ENCODE measurements at regions not wholly inside any gene's neighbourhood (a gene's known extent, or its start where the extent isn't known, plus 50 kb on each side); places are given as distances from the start of the nearest gene placed in this dataset.

DNA sequence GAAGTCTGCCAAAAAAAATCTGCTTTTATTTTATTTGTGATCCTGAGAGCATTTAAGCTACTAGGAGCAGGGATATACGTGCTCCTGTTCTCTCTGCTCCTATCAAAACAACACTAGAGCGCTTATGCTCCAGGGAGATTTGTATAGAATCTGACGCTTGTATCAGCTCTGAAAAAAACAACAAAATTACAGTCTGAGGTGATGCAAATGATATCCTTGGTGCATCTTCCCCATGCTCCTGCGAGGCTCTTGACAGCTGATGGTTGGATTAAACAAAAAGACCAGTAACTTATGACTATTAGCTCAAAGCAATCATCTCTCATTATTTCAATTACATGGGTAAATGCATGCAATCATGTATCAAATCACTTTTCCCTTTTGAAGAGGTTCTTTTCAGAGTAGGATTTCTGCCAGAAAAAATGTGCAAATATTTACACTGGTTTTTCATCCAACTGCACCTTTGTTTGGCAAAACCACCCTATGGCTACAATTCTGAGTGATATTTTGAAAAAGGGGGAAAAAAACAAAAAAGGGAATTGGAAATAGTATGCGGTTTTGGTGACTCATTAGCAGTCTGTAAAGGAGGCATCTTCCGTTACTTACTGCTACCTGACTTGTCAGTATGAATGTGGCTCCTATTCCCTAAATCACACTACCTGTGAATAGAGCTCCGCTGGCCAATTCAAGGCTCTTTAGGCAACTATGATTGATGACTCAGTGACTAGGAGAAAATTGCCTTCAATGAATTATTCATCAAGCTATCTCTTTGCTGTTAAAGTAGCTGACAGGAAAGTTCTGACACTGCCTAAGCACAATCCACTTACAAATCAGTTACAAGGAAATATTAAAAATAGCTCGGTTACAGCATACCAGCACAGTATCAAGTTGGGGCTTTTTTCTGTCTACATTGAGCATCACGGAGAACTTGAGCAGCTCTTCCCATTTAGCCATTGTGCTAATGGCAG lies 450.0 kb downstream of the FOXG1 start:
- Mint-ChIP-seq H3K27me3 (no peaks in the 10 kb centered on the region), H3K9me3 (peaks cover 9% of the 10 kb centered on the region), H3K36me3 (ENCODE audit: low read depth) (no peaks in the 10 kb centered on the region), H3K27ac (no peak overlapping the region), H3K4me3 (no peak overlapping the region), H3K4me1 (no peaks in the 10 kb centered on the region)
- ATAC-seq (replicated peaks), result no peak

DNA sequence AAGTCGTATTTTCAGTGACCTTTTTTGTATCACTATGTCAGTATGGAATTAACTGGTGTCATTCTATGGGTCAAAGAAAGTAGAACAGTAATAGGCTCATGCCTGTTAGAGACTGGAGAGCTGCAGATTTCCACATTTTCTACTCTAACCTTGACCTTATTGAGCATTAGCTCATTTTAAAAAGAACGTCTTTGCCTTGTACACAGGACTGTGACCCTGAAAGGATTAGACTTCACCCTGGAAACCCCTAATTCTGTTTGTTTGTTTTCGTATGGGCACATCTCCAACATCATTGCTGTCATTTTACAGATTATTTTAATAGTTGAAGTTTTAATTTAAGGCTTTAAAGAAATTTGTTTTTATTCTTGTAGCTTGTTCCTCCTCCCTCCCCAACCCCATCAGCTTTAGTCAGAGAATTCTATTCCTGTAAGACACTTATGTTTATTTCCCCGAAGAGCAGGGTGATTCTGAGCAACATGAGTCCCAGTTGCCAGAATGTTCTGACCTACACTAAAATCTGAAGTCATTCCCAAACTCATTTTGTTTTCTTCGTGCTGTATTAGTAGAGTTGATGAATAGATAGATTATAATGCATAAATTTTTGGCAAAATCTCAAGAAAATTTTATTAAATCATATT lies 451.3 kb downstream of the FOXG1 start:
- H3K9me3 Mint-ChIP-seq, result peaks cover 12% of the 10 kb centered on the region
- no peak overlapping the region for H3K27ac Mint-ChIP-seq
- H3K36me3 Mint-ChIP-seq (ENCODE audit: low read depth), result no peaks in the 10 kb centered on the region
- no peaks in the 10 kb centered on the region for H3K27me3 Mint-ChIP-seq
- no peaks in the 10 kb centered on the region for H3K4me1 Mint-ChIP-seq
- ATAC-seq (replicated peaks), result no peak
- H3K4me3 Mint-ChIP-seq, result no peak overlapping the region

DNA sequence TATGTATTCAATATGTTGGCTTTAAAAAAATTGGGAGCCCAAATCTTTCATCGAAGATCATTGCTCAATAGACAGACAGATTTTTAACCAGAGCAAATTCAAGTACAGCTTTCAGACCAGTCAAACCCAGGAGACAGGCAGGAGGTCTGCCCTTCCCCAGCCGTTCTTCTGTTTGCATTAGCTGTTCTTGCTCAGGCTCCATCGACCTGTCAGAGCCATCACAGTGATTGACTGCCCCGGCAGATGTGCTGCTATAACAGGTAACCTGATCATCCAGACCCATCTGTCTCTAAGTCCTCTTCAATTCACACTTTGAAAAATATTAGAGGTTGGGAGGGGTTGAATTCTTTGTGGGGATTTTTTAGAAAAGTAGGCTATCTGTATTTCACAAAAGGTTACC lies 453.5 kb downstream of the FOXG1 start:
- Mint-ChIP-seq H3K27ac (no peak overlapping the region), H3K27me3 (no peaks in the 10 kb centered on the region), H3K36me3 (ENCODE audit: low read depth) (no peaks in the 10 kb centered on the region), H3K4me3 (no peak overlapping the region), H3K4me1 (no peaks in the 10 kb centered on the region), H3K9me3 (peaks cover 9% of the 10 kb centered on the region)
- no peak for ATAC-seq (replicated peaks)

DNA sequence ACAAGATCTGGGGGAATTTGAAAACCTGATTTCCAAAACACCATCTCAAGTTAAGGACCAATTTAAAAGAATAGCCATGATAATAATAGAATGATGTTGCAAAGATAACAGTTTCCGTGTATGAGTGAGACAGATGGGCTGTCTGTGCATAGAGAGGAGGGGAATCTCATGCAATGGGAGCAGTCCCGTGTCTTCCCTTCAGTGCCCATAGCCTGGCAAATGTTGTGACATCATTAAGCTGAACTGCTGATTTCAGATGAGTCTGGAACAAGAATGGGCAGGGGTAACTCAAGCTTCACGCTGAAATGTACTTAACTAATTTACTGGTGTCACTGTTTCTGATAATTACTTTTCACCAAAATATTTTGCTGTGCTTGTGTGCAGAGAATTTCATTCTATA lies 454.0 kb downstream of the FOXG1 start:
- no peak for ATAC-seq (replicated peaks)
- Mint-ChIP-seq H3K27me3 (no peaks in the 10 kb centered on the region), H3K4me3 (no peak overlapping the region), H3K4me1 (no peaks in the 10 kb centered on the region), H3K9me3 (peaks cover 7% of the 10 kb centered on the region), H3K36me3 (ENCODE audit: low read depth) (no peaks in the 10 kb centered on the region), H3K27ac (no peak overlapping the region)

DNA sequence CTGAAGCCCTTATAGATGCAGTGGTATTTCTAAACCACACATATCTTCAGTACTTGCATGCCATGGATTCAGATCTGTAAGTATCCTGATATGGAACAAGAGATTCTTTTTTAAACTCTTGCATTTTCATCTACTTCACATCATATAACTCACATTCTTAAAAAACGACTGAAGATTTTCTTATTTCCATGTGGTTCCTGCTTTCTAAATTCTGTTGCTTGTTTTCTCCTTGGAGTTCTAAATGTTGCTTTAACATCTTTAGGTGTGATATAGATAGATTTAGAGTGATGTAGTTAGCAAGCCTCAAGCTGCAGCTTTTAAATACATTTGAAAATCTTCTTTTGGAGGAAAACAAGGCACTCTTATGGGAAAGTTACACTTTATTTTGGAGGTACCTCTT lies 455.4 kb downstream of the FOXG1 start:
- H3K9me3 Mint-ChIP-seq, result peaks cover 7% of the 10 kb centered on the region

DNA sequence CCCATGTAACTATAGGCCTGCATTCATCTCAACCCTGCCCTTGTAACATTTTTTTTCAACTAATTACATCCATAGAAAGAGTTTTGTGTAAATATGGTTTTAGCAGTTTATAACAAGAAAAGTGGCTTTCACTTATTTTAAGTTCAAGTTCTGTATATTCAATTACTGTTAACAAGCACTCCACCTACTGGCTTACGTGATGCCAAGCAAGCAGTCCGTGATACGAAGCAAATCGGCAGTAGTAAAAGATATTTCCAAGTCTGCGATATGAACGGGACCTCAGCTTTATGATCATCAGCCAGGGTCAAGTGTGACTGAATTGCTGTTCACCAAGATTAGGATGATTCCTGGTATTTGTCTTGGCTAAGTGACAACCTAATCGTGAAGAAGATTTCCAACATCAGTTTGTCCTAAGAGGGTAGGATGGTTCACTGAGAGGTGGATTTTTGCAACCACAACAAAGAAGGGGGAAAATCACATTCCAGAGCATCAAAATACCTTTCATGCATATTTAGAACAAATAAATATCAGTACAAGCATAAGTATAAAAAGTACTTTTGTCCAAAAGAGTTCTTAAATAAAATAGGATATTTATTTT lies 456.2 kb downstream of the FOXG1 start:
- Mint-ChIP-seq H3K27me3 (no peaks in the 10 kb centered on the region), H3K36me3 (ENCODE audit: low read depth) (no peaks in the 10 kb centered on the region), H3K9me3 (peaks cover 7% of the 10 kb centered on the region), H3K27ac (no peak overlapping the region), H3K4me3 (no peak overlapping the region), H3K4me1 (no peaks in the 10 kb centered on the region)
- no peak for ATAC-seq (replicated peaks)

More for the DNA sequence above, 455.4 kb downstream of the FOXG1 start:
- Mint-ChIP-seq H3K36me3 (ENCODE audit: low read depth) (no peaks in the 10 kb centered on the region), H3K4me1 (no peaks in the 10 kb centered on the region), H3K4me3 (no peak overlapping the region), H3K27me3 (no peaks in the 10 kb centered on the region), H3K27ac (no peak overlapping the region)
- ATAC-seq (replicated peaks), result no peak

DNA sequence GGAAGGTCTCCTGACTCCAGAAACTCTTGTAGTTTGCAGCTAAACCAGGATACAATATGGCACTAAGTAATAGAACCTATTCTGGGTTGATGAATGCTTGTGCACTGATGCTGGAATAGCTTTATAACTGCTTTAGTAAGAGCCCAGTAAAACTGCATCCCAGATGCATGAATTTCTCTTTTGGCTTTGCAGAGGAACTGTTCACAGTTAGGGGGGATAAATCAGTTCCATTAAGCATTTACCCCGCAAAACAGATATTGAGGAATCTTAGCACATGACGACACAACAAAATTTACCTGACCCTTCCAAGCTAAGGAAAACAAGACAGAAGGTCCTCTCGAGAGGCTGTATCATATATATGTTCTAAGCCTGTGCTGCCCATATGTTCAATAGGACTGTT lies 457.4 kb downstream of the FOXG1 start:
- Mint-ChIP-seq H3K9me3 (peaks cover 7% of the 10 kb centered on the region), H3K4me1 (no peaks in the 10 kb centered on the region), H3K27me3 (no peaks in the 10 kb centered on the region)

DNA sequence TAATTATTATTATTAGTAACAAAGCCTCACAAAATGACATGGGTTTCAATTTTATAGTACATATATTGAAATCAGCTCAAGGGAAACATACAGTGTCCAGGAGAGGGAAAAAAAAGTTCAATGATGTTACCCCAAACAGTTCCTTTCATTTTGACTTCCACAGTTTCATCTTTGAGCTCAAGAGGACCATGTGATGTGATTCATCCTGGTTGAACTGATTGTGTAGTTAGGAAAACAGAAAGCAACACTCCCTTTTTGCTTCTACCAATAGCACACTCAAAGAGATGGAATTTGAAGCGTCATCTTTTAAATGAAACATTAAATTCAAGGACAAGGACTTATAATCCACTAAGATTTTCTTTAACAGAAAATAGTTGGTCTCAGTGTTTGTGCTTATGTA lies 461.0 kb downstream of the FOXG1 start:
- Mint-ChIP-seq H3K27me3 (no peaks in the 10 kb centered on the region), H3K4me1 (no peaks in the 10 kb centered on the region), H3K27ac (no peak overlapping the region), H3K4me3 (no peak overlapping the region), H3K9me3 (peaks cover 3% of the 10 kb centered on the region), H3K36me3 (ENCODE audit: low read depth) (no peaks in the 10 kb centered on the region)
- no peak for ATAC-seq (replicated peaks)

More for the DNA sequence above, 457.4 kb downstream of the FOXG1 start:
- no peak overlapping the region for H3K27ac Mint-ChIP-seq
- H3K36me3 Mint-ChIP-seq (ENCODE audit: low read depth), result no peaks in the 10 kb centered on the region
- no peak for ATAC-seq (replicated peaks)
- no peak overlapping the region for H3K4me3 Mint-ChIP-seq

DNA sequence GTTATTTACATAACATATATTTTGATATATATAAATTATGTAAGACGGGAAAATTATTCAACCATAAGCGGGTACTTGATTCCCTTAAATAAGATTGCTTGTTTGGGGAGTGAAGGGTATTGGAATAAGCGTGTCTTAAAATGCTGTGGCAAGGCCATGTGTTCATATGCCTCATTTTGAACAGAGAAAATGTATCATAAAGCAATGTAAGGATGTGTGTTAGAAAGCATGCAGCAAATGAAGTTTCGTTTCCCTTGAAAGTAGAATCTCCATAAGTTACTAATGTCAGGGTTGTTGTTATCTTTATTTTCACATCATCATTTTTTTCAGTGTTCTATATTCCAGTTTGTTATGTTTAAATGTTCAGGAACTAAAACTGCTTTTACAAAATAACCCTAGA lies 465.6 kb downstream of the FOXG1 start:
- Mint-ChIP-seq H3K27me3 (no peaks in the 10 kb centered on the region), H3K4me3 (no peak overlapping the region), H3K27ac (no peak overlapping the region), H3K9me3 (no peaks in the 10 kb centered on the region), H3K36me3 (ENCODE audit: low read depth) (no peaks in the 10 kb centered on the region), H3K4me1 (no peaks in the 10 kb centered on the region)
- ATAC-seq (replicated peaks), result no peak

DNA sequence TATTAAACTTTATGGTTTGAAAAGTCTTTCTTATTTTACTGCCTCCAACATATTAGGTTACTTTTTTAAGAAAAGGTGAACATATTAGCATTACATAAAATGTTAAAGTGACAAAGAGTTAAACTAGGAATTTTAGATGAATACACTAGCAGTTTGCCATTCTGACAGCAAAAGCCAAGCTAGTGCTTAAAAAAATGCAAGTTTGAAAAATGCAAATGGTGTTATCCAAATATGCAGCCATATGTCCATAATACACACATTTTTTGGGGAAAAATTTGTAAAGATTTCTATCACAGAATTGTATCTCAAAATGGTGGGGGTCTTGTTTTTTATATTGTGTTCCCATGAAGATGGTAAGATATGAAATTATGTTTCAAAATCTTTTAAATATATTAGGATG lies 466.1 kb downstream of the FOXG1 start:
- no peaks in the 10 kb centered on the region for H3K4me1 Mint-ChIP-seq
- no peaks in the 10 kb centered on the region for H3K27me3 Mint-ChIP-seq
- H3K4me3 Mint-ChIP-seq, result no peak overlapping the region
- no peaks in the 10 kb centered on the region for H3K36me3 Mint-ChIP-seq (ENCODE audit: low read depth)
- no peak for ATAC-seq (replicated peaks)
- H3K27ac Mint-ChIP-seq, result no peak overlapping the region
- peaks cover 4% of the 10 kb centered on the region for H3K9me3 Mint-ChIP-seq

DNA sequence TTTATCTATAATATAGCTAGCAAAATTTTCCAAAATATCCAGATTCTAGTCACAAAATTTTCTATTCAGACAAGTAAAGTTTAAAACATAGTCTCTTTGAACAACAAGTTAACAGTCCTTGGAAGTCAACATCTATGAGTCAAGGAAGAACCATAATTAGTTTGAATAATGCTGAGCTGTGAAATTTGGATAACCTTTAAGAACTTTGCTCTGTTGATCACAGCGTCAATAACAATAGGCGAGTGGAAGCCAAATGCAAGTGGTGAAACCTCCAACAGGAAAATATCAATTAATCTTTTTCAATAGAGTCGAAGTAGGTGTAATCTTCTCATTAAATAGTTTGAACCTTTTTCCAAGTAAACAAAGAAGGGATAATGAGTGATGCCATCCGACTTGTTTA lies 466.6 kb downstream of the FOXG1 start:
- Mint-ChIP-seq H3K9me3 (peaks cover 4% of the 10 kb centered on the region), H3K4me1 (no peaks in the 10 kb centered on the region), H3K27ac (no peak overlapping the region), H3K4me3 (no peak overlapping the region), H3K36me3 (ENCODE audit: low read depth) (no peaks in the 10 kb centered on the region), H3K27me3 (no peaks in the 10 kb centered on the region)
- no peak for ATAC-seq (replicated peaks)

DNA sequence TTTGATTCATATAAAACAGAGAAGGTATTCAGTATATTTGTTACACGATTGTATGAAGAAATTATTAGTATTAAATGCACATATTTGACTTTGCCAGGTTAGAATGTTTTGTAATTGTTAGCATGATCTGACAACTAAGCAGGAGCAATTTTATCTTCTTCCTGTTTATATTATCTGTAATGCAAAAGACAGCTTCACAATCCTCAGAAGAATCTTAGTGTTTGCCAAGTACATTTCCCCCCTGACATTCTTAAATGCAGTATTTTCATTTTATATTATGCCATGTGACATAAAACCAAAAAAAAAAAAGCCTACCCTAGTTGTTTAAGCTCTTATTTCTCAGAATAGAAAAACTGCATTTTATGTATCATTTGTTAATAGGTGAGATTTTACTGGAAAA lies 469.4 kb downstream of the FOXG1 start:
- Mint-ChIP-seq H3K9me3 (peaks cover 4% of the 10 kb centered on the region), H3K27ac (no peak overlapping the region), H3K4me3 (no peak overlapping the region), H3K36me3 (ENCODE audit: low read depth) (no peaks in the 10 kb centered on the region), H3K27me3 (no peaks in the 10 kb centered on the region), H3K4me1 (no peaks in the 10 kb centered on the region)
- no peak for ATAC-seq (replicated peaks)

DNA sequence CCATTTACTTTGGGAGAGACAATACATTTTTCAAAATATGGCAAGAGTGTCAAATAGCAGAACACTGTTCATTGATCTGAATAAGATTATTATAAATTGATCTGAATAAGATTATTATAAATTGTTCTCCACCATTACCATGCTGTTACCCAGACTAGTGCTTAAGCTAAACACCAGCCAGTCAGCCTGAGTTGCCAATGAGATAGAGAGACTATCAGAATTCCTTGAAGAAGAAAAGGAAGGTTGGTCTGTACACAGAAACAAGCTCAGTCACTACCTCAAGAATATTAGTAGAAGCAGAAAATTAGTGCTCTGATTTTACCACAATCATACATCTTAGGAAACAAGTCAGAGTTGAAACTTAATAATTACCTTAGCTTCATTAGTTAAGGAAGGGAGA lies 469.8 kb downstream of the FOXG1 start:
- H3K4me3 Mint-ChIP-seq, result no peak overlapping the region
- H3K36me3 Mint-ChIP-seq (ENCODE audit: low read depth), result no peaks in the 10 kb centered on the region
- H3K27ac Mint-ChIP-seq, result no peak overlapping the region
- H3K27me3 Mint-ChIP-seq, result no peaks in the 10 kb centered on the region
- H3K4me1 Mint-ChIP-seq, result no peaks in the 10 kb centered on the region
- no peak for ATAC-seq (replicated peaks)
- H3K9me3 Mint-ChIP-seq, result peaks cover 4% of the 10 kb centered on the region

DNA sequence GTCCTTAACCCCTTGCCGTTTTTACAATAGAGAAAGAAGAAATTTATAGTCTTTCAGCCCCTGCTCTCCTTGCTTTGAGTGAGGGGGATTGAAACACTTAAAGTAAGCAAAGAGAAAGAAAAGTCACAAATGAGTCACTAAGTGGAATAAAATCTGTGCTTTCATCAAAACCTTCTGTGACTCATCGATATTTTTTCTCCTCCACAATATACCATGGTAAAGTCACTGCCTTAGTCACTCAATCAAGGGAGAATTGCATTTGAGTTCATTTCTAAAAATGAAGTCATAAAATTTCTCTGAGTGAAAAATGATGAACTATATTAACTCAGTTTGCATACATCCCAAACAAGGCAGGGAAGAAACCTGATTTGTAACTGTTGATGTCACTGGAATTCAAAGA lies 470.3 kb downstream of the FOXG1 start:
- no peaks in the 10 kb centered on the region for H3K27me3 Mint-ChIP-seq

DNA sequence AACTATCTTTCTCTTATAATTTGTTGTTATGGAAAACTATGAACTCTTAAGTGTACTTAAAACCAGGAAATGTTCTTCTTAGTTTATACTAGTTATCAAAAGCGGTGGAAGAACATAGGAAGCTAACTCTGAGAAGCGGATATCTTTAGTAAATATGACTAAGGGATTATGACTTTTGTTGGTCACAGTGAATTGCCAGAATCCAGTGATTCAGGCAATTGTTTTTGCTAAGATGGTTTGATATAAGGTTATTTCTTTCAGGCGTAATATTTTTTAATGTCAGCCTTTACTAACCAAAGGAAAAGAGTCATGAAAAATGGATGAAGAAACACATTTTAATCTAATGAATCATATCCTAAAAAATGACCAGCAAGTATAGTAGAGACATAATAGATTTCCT lies 473.5 kb downstream of the FOXG1 start:
- no peaks in the 10 kb centered on the region for H3K4me1 Mint-ChIP-seq
- no peaks in the 10 kb centered on the region for H3K36me3 Mint-ChIP-seq (ENCODE audit: low read depth)
- no peak overlapping the region for H3K4me3 Mint-ChIP-seq
- H3K27me3 Mint-ChIP-seq, result no peaks in the 10 kb centered on the region
- ATAC-seq (replicated peaks), result no peak
- no peak overlapping the region for H3K27ac Mint-ChIP-seq
- H3K9me3 Mint-ChIP-seq, result peaks cover 7% of the 10 kb centered on the region

More for the DNA sequence above, 470.3 kb downstream of the FOXG1 start:
- Mint-ChIP-seq H3K4me3 (no peak overlapping the region), H3K27ac (no peak overlapping the region), H3K36me3 (ENCODE audit: low read depth) (no peaks in the 10 kb centered on the region), H3K4me1 (no peaks in the 10 kb centered on the region), H3K9me3 (peaks cover 4% of the 10 kb centered on the region)
- ATAC-seq (replicated peaks), result no peak
